ENCODE measurements at regions not wholly inside any gene's neighbourhood (a gene's known extent, or its start where the extent isn't known, plus 50 kb on each side); places are given as distances from the start of the nearest gene placed in this dataset.

DNA sequence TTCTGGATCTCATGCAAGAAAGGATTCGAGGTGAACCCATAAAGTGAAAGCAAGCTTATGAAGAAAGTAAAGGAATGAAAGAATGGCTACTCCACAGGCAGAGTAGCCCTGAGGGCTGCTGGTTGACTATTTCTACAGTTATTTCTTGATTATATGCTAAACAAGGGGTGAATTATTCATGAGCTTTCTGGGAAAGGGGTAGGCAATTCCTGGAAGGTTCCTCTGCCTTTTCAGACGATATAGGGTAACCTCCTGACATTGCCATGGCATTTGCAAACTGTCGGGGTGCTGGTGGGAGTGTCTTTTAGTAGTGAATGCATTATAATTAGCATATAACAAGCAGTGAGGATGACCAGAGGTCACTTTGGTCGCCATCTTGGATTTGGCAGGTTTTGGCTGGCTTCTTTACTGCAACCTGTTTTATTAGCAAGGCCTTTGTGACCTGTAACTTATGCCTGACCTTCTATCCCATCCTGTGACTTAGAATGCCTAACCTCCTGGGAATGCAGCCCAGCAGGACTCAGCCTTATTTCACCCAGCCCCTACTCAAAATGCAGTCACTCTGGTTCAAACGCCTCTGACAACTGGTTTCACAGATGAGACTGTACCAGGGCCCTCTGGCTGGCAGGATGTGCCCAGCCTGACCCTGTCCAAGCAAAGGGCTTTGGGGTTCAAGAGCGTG is 157.7 kb upstream of the SFSWAP start:
- no peaks in the 10 kb centered on the region for H3K27me3 ChIP-seq (ENCODE audit: insufficient read depth, low read length)

DNA sequence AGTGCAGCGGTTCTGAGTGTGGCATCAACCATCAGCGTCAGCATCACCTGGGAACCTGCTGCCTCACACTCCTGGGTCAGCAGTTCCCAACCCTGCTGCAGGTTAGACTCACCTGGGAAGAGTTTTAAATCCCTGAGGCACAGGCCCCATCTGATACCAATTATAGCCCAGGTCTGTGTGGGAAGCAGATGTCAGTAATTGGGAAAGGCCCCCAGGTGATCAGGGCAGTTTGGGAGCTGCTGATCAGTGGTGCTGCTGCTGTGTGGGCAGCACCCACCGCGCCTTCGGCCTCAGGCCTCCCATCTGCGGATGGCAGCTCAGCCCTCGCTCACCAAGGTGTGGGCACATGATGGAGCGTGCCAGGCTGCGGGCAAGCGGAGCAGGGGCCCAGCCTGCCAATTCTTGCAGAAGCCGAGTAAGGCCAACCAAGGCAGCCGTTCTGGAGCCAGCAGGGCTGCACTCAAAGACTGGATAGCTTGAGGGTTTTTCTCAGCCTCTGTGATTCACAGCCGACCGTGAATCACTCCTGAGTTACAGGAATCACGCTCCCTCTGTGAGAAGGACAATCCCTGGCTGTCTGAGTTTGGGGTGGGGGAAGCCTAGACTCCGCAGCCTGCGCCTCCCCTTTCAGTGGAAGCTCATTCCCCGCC is 155.6 kb upstream of the SFSWAP start:
- no peaks in the 10 kb centered on the region for H3K79me2 ChIP-seq (ENCODE audit: insufficient read depth, low read length)
- no peaks in the 10 kb centered on the region for H3K27me3 ChIP-seq (ENCODE audit: insufficient read depth, low read length)
- H3K27ac ChIP-seq (ENCODE audit: low read depth, low read length, poor library complexity, severe bottlenecking): no peak overlapping the region
- no peak overlapping the region for H3K9ac ChIP-seq (ENCODE audit: low read length)
- no peaks in the 10 kb centered on the region for H3K9me2 ChIP-seq (ENCODE audit: low read depth, low read length)
- H3F3A ChIP-seq (ENCODE audit: insufficient read depth, low read length): no peaks in the 10 kb centered on the region
- H2AFZ ChIP-seq (ENCODE audit: low read length): no peak overlapping the region
- H3K4me2 ChIP-seq (ENCODE audit: low read length): no peak overlapping the region
- H3K9me3 ChIP-seq (ENCODE audit: low read length): no peaks in the 10 kb centered on the region
- TF ChIP-seq EZH2 (IDR thresholded peaks at IDR 0.05; ENCODE audit: borderline replicate concordance, low read length): no peak
- TF ChIP-seq, protein P1, sequence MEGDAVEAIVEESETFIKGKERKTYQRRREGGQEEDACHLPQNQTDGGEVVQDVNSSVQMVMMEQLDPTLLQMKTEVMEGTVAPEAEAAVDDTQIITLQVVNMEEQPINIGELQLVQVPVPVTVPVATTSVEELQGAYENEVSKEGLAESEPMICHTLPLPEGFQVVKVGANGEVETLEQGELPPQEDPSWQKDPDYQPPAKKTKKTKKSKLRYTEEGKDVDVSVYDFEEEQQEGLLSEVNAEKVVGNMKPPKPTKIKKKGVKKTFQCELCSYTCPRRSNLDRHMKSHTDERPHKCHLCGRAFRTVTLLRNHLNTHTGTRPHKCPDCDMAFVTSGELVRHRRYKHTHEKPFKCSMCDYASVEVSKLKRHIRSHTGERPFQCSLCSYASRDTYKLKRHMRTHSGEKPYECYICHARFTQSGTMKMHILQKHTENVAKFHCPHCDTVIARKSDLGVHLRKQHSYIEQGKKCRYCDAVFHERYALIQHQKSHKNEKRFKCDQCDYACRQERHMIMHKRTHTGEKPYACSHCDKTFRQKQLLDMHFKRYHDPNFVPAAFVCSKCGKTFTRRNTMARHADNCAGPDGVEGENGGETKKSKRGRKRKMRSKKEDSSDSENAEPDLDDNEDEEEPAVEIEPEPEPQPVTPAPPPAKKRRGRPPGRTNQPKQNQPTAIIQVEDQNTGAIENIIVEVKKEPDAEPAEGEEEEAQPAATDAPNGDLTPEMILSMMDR (IDR thresholded peaks at IDR 0.05; ENCODE audit: low read length): no peak
- H4K20me1 ChIP-seq (ENCODE audit: insufficient read depth, low read length): no peaks in the 10 kb centered on the region
- no peaks in the 10 kb centered on the region for H3K36me3 ChIP-seq (ENCODE audit: insufficient read depth, low read length)
- H3K4me3 ChIP-seq (ENCODE audit: low read depth, low read length, poor library complexity, severe bottlenecking): no peak overlapping the region
- no peaks in the 10 kb centered on the region for H3K4me1 ChIP-seq (ENCODE audit: insufficient read depth, low read length, severe bottlenecking)

More for the DNA sequence above, 157.7 kb upstream of the SFSWAP start:
- Histone ChIP-seq H3K9me3 (ENCODE audit: low read length) (no peaks in the 10 kb centered on the region), H4K20me1 (ENCODE audit: insufficient read depth, low read length) (no peaks in the 10 kb centered on the region), H3K9me2 (ENCODE audit: low read depth, low read length) (no peaks in the 10 kb centered on the region), H3K9ac (ENCODE audit: low read length) (no peak overlapping the region), H3K27ac (ENCODE audit: low read depth, low read length, poor library complexity, severe bottlenecking) (no peak overlapping the region), H2AFZ (ENCODE audit: low read length) (no peak overlapping the region), H3K4me1 (ENCODE audit: insufficient read depth, low read length, severe bottlenecking) (no peaks in the 10 kb centered on the region), H3F3A (ENCODE audit: insufficient read depth, low read length) (no peaks in the 10 kb centered on the region), H3K36me3 (ENCODE audit: insufficient read depth, low read length) (no peaks in the 10 kb centered on the region), H3K79me2 (ENCODE audit: insufficient read depth, low read length) (no peaks in the 10 kb centered on the region), H3K4me3 (ENCODE audit: low read depth, low read length, poor library complexity, severe bottlenecking) (no peak overlapping the region), H3K4me2 (ENCODE audit: low read length) (no peak overlapping the region)
- TF ChIP-seq, protein P1 (IDR thresholded peaks at IDR 0.05; ENCODE audit: low read length): no peak
- TF ChIP-seq EZH2 (IDR thresholded peaks at IDR 0.05; ENCODE audit: borderline replicate concordance, low read length): no peak

DNA sequence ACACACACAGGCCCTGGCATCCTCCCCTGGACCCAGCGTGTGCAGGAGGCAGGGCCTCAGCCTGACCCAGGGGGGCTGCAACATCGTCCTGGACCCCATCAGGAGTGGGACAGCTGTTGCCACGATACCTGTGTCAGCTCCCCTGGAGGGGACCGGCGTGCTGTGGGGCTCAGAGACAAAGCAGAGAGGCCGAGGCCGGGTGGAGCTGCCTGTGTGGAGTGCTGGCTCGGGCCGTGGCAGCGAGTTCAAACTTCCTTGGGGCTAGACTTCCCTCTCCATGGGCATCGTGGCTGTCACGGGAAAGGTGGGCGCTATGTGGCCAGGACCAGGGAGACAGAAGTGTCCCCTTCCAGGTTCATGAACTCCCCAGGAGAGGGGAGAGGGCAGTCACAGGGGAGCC is 155.0 kb upstream of the SFSWAP start:
- Histone ChIP-seq H3F3A (ENCODE audit: insufficient read depth, low read length) (no peaks in the 10 kb centered on the region), H3K27me3 (ENCODE audit: insufficient read depth, low read length) (no peaks in the 10 kb centered on the region), H2AFZ (ENCODE audit: low read length) (no peak overlapping the region), H3K36me3 (ENCODE audit: insufficient read depth, low read length) (no peaks in the 10 kb centered on the region), H4K20me1 (ENCODE audit: insufficient read depth, low read length) (no peaks in the 10 kb centered on the region), H3K9me2 (ENCODE audit: low read depth, low read length) (no peaks in the 10 kb centered on the region), H3K4me3 (ENCODE audit: low read depth, low read length, poor library complexity, severe bottlenecking) (no peak overlapping the region), H3K4me1 (ENCODE audit: insufficient read depth, low read length, severe bottlenecking) (no peaks in the 10 kb centered on the region), H3K4me2 (ENCODE audit: low read length) (no peak overlapping the region), H3K9me3 (ENCODE audit: low read length) (no peaks in the 10 kb centered on the region), H3K79me2 (ENCODE audit: insufficient read depth, low read length) (no peaks in the 10 kb centered on the region), H3K9ac (ENCODE audit: low read length) (no peak overlapping the region), H3K27ac (ENCODE audit: low read depth, low read length, poor library complexity, severe bottlenecking) (no peak overlapping the region)
- TF ChIP-seq, protein P1 (IDR thresholded peaks at IDR 0.05; ENCODE audit: low read length): no peak
- no peak for TF ChIP-seq EZH2 (IDR thresholded peaks at IDR 0.05; ENCODE audit: borderline replicate concordance, low read length)

All from OCI-LY1 (cell line).